Muscle of arm (tissue), 1 donor: ENCODE measurements at regions not wholly inside any gene's neighbourhood (a gene's known extent, or its start where the extent isn't known, plus 50 kb on each side); places are given as distances from the start of the nearest gene placed in this dataset.
"Not testable (repeated sequence)": the region's sequence is repeated elsewhere in the genome, so short reads cannot be mapped to it uniquely, and the experiment has no call there.

Experiments
- DNase-seq: peaks from one replicate; pipeline ENCODE4 v3.0.0-alpha.2; 2013

DNA sequence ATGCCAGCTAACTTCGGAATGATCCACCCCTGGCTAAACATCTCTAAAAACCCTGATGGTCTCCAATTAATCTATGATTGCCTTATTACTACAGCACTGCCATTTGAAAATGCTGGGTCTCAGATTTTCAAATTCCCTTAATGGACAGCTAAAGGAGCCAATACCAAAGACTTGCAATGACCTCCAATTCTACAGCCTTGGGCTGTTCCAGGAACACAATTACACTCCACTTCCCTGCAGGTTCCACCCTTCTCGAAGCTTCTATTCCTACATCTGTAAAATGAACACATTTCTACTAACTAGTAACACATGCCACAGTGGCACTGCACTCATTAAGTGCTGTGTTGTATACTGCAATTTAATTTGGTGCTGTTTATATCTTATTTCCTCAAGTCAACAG lies 85.7 kb upstream of the AK4 start:
- DNase-seq, result no peak

DNA sequence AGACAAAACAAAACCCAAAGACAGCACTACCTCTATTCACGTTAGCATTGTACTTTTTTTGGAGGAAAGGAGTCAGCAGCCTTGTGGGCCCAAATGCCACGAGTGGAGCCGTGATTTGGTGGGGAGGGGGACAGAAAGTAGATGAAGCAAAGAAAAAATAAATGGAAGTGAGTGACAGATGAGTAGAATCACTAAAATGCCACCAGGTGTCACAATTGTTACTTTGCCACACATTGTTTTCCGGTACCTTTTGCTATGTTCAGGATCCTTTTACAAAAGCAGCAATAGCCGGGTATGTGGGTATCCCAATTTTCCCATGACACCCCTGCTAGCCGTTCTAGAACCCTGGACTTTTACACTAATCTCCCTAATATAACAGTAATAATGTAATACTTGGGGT lies 85.0 kb upstream of the AK4 start:
- DNase-seq, result no peak

DNA sequence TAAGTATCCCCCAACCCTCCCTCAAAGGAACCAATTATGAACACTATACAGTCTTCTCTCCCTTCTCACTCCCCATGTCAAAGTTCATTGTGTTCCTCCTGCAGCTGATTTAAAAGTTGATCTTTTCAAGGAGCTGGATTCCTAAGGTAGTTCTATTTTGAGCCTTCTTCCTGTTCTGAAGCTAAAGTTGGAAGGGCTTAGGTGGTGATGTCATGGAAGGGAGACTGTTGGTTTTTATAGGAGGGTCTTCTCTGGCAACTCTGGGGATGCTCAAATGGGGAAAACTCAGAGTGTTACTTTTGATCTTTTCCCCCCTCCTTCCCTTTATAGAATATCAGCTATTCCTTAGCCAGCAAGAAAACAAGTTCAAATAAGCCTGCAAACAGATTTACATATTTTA lies 83.0 kb upstream of the AK4 start:
- DNase-seq, result no peak

DNA sequence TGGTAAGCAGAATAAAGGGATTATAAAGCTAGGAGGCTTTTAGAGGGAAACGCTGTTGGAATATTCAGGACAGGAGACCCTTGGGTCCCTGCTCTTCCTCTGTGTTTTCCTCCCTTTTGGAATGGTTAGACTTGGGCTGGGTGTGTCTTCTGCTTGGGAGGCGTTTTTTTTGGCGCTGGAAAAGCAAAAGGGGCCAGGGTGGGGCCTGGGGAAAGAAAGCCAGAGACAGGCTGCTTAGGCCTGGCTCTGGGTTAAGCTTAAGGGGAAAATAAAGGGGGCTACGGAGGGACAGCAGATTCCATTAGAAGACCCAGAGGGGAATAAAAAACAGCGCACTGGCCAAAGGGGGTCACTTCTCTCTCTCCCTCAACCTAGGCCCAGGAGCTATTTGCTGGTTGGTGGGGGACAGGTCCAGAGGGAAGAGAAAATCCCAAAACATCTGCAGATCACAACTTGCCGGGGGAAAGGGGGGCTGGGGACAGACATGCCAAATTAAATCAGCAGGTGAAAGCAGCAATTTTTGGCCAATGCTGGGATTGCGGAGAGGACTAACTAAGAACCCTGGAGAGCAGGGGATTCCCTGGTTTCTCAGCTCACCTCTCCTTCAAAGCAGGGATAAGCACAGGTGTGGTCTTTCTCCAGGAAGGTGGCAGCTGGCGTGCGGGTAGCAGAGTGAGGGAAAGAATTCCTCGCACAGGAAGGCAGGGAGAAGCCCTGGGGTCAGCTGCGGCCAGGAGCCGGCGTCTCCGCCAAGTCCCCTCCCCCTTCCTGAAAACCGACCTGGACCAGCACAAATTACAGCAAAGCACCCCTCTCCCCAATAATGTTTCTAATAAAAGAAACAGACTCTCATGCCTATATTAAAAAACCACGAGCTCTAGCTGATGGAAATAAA lies 82.2 kb upstream of the AK4 start:
- peak; percentile 63 for DNase-seq

DNA sequence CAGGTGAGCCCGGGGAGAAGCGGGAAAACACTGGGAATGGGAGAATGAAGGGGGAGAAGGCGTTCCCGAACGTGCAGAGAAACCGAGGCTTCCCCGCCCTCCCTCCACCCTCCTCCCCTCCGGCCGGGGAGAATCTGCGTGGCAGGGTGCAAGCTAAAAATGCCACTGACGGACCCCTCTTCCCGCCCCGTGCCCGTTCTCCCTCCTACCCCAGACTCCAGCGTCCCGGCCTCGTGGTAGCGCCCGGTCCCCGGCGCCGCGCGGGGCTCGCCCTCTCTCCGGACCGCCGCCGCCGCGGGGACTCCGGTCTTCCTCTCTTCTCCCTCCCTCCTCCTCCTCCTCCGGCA lies 81.6 kb upstream of the AK4 start:
- DNase-seq, result peak; percentile 56

DNA sequence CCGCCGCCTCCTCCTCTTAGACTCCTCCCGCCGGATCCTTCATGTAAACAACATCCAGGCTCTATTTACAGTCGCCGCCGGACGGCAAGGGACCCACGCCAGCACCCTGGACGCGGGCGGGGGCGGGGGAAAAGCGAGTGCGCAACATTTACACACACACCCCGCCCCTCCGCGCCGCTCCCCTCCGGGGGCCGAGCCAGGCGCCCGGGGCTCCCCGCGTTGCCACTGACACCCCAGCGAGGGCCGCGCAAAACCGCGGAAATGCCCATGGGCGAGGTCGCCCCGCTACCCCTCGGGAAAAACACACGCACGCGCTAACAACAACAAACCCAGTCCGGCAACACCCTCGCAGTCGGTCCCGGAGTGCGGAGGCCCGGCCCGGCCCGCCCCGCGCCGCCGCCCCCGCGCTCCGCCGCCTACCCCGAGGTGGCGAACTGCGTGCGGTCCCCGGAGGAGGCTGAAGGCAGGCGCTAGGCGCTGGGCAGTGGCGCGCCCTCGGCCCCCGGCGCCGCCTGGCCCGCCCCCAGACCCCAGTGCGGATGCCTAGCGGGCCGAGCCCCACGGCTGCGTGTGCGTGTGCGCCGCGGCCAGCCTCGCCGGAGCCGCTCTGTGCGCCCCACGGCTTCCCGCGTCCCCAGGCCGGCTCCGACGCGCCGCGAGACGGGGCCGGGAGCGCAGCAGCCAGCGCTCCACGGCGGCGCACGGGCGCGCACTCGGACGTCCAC lies 81.1 kb upstream of the AK4 start:
- DNase-seq, result peak; percentile 87

DNA sequence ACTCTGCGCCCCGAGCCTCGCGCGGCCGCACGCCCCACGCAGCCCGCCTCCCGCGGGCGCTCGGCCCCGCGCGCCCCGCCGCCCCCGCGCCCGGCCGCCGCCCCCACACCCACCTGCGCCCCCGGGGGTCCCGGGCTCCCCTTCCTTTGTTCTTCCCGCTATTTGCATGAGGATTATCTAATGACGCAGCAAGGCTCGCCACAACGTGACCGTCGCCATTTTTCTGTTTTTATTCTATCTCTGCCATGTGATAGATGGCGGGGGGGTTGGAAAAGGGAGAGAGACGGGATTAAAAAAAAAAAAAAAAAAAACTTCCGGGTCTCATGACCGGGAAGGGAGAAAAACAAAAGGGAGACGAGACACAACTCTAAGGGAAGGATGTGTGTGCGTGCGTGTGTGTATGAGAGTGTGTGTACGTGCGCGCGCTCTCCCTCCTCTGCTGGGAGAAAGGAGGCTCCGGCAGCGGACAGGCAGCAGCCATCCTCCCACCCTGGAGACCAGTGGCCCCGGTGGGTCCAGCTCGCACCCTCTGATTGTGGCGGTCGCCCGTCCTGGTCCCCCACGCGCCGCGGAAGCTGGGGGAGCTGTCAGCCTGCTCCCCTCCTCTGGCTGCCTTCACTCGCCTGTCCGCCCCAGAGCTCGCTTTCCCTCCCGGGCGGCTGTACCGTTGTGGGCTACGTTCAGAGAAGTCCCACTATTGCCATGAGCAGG lies 80.4 kb upstream of the AK4 start:
- DNase-seq, result peak; percentile 84

DNA sequence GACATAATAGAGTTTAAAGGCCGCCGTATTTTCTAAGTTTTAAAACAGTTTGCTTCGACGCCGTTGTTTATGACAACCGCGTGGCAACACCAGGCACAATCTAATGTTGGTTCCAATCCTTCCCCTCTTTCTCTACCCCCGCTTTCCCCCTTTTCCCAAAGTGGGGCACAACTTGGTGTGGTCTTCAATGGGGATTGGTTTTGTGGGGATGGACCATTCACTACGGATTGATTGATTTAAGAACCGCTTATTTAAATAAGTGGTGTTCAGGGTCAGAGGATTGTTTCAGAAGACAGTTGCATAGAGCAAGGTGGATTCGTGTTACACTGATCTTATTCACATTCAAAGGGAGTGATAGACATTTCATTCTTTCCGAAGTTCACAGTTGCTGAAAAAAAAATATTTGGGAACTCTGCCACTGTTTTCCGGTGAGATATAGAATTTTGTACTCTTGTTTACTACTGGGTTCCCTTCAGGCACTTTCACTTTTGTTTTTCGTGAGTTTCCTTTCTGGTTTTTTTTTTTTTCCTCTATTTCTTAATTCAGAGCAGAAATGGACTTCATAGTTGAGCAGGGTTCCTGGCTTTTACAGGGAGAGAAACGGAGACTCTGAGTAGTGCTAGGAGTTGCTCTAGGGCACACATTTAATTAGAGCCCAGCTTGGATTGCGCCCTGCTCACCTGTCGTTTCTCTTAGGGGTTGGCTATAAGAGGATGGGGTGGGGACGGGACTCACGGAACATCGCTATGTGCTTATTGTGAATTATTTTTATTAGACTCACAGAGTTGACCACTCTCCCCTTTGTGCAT lies 79.6 kb upstream of the AK4 start:
- peak; percentile 59 for DNase-seq

DNA sequence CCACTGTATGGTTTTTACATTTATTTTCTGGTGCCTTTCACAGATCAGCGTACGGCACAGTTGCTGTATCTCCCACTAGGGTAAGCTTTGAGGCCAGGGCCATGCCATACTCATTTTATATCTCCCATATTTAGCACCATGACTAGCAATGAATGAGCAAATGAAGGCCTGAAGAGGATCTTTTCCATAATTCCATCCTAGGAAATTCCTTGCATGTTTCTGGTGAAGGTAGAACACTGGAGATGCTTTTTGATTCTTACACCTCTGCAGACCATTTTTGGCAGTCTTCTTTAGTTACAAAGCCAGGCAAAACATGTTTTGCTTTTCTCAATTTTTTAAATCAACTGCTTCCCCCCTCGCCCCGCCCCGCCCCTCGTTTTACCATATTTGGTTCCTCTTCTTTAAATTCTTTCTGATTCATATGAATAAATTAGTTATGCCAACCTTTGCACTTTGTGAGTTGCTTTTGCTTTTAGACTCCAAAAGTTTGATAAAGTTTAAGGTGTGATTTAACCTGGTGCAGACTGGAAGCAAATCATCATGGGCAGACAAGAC lies 78.9 kb upstream of the AK4 start:
- no peak for DNase-seq

DNA sequence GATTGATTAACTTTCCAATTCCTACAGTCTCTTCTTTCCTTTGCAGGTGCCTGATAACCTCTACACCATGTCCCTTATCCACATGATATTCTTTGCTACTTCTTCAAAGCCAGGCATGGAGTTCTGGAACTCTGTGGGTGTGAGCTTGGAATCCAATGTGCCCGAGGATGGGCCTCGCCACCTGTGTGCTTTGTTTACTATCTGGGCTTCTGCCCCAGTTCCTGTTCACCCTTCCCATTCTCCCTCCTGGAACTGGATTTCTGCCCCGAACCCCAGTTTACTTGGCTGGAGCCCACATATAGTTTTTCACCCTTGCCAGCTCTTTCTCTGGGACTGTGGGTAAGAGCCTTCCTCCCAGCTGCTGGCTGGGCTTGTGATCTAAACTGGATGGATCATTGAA lies 75.2 kb upstream of the AK4 start:
- no peak for DNase-seq

DNA sequence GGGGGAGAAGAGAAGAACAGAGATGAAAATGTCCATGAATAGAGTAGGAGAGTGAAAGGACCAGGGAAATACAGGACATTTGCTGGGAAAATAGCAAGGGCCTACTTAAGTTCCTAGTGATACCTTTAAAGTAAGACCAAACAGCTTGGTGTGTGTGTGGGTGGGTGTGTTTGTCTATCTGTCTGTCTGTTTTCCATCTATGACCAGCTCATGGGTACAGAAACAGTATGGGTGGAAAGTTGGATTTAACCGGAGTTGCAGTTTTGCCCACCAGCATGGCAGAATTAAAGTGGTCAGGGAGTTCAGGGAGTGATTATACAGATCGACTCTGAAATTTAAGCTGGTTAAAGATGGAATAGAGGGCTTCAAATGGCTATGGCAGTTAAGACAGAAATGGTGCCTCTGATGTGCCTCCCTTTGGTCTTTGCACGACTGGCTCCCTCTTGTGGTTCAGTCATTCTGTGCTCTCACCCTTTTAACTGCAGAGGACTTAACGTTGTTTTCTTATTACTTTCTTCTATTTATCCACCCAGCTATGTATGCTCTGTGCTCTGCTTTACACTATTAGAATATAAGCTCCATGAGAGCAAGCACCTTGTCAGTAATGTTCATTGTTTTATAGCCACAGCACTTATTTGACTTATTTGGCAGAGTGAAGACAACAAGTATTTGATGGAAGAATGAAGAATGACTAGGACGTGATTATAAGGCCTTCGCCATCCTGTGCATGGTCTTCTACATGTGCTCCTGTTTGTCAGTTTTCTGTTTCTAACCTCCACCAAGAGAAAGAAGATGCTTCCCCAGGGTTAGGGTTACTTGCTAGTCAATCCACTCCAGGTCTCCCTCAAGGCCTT lies 72.7 kb upstream of the AK4 start:
- peak; percentile 31 for DNase-seq

DNA sequence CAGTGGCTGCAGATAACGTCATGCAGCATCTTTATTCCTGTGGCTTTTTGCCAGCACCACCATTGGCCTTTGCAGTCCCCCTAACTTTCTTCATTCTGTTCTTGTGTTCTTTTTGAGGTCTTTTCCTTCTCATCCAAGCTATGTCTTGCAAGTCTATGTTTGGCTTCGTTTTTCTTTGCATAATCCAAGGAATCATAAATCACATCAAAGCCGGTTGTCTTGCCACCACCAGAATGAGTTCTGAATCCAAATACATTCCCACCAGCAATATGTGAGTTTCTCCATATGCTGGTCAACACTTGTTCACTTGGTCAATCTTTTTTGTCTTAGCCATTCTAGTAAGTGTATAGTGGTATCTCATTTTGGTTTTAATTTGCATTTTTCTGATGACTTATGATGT lies 70.6 kb upstream of the AK4 start:
- DNase-seq, result no peak

DNA sequence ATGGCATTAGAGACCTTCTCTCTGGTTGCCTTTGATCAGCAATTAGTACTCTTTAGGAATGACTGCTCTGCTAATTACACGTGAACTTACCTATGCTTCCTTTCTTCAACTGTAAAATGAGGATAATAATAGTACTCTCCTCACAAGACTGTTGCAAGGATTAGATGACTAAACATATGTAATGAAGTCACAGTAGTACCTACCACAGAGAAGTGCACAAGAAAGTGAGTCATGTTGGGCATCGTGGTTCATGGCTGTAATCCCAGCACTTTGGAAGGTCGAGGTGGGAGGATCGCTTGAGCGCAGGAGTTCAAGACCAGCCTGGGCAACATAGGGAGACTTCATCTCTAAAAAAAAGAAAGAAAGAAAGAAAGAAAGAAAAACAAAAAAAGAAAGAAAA lies 68.1 kb upstream of the AK4 start:
- DNase-seq, result no peak

DNA sequence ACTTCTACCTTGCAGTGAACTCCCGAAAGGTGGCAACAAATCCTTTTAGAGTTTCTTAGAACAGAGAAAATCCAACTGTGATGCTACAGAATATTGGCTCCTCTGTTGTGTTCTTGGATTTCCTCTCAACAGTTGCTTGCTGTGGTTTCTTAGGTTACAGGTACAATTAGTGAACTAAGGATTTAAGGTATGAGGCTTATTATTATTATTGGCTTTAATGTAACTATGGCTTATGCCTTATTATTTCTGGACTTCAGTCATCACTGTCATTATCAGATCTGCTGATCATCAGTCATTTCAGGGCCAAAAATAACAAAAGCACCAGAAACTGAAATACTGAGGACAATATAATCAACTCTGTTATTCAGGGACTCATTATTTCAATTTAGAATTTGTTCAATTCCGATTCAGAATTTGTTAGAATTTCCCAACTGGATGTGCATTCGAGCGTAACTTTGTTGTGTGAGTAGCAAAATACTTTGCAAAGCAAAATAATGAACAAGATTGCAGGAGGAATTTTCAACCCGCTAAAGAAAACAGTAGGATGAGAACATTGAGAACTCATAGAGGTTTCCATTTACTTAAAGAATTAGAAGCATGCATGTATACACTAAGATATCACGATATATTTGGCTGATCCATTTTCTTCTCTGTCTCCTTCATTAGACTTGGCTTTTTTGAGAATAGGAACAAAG lies 65.5 kb upstream of the AK4 start:
- no peak for DNase-seq

DNA sequence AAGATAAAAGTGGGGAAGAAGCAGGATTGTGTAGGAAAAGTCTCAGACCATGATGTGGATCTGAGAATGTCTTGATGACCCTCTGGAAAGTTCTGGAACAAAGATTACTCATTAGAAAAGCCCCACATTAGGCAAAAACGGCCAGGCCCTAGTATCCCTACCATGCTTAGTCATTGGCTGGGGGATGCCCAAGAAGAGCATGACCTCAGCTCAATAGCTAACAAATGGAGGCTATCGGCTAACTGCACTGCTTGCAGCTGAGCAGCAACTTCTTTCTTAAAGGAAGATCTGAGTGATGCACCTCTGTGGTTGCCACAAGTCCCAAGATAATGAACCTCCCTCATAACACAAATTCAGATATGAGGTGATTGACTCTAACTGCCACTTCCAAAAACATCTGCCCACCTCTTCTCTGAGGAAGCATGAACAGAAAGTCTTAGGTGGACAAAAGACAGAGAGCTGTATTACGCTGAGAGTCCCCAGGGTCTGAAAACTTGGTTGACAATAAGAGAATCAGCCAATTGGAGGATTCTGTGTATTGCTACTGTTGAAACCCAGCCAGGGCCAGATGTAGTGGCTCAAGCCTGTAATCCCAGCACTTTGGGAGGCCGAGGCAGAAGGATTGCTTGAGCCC lies 64.6 kb upstream of the AK4 start:
- DNase-seq, result no peak

DNA sequence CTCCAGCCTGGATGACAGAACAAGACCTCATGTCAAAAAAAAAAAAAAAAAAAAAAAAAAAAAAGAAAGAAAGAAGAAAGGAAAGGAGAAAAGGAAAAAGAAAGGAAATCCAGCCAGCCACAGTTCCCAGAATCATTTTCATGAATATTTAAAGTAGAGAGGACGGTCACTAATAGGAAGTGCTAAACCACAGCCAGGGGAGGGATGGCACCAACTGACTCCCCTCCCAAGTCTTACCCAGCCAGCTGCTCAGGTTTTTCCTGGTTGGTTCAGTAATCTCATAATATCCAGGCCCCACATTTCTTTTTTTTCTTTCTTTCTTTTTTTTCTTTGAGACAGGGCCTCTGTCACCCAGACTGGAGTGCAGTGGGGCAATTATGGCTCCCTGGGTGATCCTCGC lies 63.9 kb upstream of the AK4 start:
- no peak for DNase-seq

DNA sequence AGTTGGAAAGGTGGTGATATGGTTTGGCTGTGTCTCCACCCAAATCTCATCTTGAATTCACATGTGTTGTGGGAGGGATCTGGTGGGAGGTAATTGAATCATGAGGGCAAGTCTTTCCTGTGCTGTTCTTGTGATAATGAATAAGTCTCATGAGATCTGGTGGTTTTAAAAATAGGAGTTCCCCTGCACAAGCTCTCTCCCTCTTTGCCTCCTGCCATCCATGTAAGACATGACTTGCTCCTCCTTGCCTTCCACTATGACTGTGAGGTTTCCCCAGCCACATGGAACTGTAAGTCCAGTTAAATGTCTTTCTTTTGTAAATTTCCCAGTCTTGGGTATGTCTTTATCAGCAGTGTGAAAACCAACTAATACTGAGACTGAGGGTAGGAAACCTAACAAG lies 60.5 kb upstream of the AK4 start:
- not testable (repeated sequence) for DNase-seq

DNA sequence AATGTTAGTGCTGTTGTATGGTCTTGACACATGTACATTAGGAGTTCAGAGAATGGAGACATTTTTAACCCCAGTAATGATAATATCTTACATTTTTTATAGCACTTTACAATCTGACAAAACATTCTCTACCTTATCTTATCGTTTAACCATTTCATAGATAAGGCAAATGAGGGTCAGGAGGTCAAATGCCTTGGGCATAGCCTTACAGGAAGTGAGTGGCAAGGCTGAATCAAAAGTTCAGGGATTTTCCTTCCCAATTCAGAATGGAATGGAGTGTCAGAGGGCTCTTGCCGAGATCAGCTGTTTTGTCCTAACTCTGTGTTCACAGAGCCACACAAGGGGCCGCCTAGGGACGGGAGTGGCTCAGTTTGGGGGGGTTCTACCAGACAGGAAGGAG lies 57.6 kb upstream of the AK4 start:
- DNase-seq, result no peak

DNA sequence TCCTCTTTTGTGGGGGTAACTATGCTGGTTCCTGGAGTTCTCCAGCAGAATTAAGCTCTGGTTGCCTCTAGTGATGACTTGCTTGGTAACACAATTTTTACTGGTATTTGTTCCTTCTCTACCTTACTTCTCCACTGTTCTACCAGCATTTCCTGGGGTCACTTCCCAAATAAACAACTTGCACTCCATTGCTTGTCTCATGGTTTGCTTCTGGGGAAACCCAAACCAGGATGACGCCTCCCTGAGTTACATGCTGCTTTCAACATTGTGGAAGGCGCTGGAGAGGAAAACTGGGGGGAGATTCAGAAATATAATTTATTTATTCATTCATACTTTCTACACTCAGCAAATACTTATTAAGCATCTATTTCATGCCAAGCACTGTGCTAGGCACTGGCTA lies 55.3 kb upstream of the AK4 start:
- DNase-seq, result no peak

DNA sequence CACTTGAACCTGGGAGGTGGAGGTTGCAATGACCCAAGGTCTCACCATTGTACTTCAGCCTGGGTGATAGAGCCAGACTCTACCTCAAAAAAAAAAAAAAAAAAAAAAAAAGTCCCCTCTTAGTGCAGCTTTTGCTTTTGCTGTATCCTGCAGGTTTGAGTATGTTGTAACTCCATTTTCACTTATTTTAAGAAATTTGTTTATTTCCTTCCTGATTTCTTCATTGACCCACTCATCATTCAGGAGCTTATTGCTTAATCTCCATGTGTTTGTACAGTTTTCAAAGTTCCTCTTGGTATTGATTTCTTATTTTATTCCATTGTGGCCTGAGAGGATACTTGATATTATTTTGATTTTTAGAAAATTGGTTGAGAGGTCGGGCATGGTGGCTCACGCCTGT lies 50.9 kb upstream of the AK4 start:
- DNase-seq, result no peak
